ENCODE measurements at regions not wholly inside any gene's neighbourhood (a gene's known extent, or its start where the extent isn't known, plus 50 kb on each side); places are given as distances from the start of the nearest gene placed in this dataset.
"Not testable (repeated sequence)": the region's sequence is repeated elsewhere in the genome, so short reads cannot be mapped to it uniquely, and the experiment has no call there.

DNA sequence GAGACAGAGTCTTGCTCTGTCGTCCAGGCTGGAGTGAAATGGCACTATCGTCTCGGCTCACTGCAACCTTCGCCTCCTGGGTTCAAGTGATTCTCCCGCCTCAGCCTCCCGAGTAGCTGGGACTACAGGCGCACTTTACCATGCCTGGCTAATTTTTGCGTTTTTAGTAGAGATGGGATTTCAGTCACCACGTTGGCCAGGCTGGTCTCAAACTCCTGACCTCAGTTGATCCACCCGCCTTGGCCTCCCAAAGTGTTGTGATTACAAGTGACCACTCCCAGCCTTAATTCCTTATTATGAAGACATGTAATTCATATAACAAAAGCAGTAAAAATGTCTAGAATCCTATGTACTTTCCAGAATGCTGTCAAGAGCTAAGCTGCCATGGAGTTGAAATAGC lies 434.5 kb upstream of the ZNG1F start:
- not testable (repeated sequence) for DNase-seq (ENCODE audit: low spot score)

DNA sequence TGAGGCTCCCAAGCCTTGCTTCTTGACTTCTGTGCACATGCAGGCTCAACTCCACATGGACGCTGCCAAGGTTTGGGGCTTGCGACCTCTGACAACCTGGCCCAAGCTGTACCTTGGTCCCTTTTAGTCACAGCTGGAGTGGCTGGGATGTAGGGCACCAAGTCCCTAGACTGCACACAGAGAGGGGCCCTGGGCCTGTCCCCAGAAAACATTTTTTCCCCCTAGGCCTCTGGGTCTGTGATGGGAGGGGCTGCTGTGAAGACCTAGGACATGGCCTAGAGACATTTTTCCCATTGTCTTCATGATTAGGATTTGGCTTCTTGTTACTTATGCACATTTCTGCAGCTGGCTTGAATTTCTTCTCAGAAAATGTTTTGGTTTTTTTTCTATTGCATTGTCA lies 430.1 kb upstream of the ZNG1F start:
- not testable (repeated sequence) for DNase-seq (ENCODE audit: low spot score)

DNA sequence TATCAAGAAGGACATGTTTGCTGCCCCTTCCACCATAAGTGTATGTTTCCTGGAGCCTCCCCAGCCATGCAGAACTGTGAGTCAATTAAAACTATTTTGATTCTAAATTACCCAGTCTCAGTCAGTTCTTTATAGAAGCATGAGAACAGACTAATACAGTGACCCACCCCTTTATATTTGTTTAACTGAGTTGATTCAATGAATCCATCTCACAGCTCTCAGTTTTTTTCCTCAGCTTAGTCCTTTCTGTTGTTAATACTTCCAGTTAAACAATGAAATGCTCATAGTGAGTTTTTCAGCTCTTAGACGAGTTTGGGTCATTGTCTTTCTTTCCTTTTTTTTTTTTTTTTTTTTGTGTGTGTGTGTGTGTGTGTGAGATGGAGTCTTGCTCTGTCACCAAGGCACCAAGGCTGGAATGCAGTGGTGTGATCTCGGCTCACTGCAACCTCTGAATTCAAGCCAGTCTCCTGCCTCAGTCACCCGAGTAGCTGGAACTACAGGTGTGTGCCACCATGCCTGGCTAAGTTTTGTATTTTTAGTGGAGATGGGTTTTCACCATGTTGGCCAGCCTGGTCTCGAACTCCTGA lies 417.9 kb upstream of the ZNG1F start:
- DNase-seq (ENCODE audit: low spot score) = not testable (repeated sequence)

DNA sequence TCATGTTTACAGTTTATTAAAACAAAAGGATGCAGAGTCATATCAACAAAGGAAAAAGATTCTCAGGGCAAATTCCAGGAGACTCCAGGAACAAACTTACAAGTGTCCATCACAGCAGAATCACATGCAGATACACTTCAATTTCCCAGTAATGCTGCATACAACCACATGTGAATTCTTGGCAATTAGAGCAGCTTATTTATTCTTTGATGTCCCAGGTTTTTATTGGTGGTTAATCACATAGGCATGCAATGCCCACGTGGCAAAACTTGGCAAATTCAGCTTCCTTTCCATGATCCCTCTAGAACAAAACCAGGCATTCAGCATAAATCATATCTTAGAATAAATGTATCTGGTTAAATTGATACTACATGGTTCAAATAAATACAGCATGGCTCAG lies 376.5 kb upstream of the ZNG1F start:
- not testable (repeated sequence) for DNase-seq (ENCODE audit: low spot score)
